BJ (cell line): ENCODE measurements at regions not wholly inside any gene's neighbourhood (a gene's known extent, or its start where the extent isn't known, plus 50 kb on each side); places are given as distances from the start of the nearest gene placed in this dataset.
"Not testable (repeated sequence)": the region's sequence is repeated elsewhere in the genome, so short reads cannot be mapped to it uniquely, and the experiment has no call there.

Source experiments
- CTCF ChIA-PET: fragments of 350-600 bp; formaldehyde crosslinking; extraction: SDS; loops from one replicate; lab custom pipeline; 2021; ENCODE audit warnings: antibody characterized with exemption, inconsistent platforms; lab: Yijun Ruan, JAX
- POLR2A ChIA-PET: fragments of 300-600 bp; sonication (Branson Sonifier 250); formaldehyde crosslinking; extraction: SDS; loops from one replicate; lab custom pipeline; 2021; ENCODE audit warnings: antibody characterized with exemption; lab: Charles Lee
- DNase-seq: peaks from one replicate; pipeline ENCODE4 v3.0.0-alpha.2; 2011; ENCODE audit warnings: low read depth
- H3K27me3 ChIP-seq: 2 replicates; pipeline ENCODE4 v1.6.0; 2011; ENCODE audit warnings: low read length; ENCODE audit not compliant: control insufficient read depth, insufficient read depth
- H3K36me3 ChIP-seq: 2 replicates; pipeline ENCODE4 v1.5.1; 2011; ENCODE audit warnings: low read length; ENCODE audit not compliant: control insufficient read depth, insufficient read depth
- H3K4me3 ChIP-seq: 2 replicates; pipeline ENCODE4 v1.5.1; 2011; ENCODE audit warnings: low read depth, mild to moderate bottlenecking, control low read depth, low read length
- CTCF ChIP-seq: IDR thresholded peaks from 2 replicates; pipeline ENCODE4 v1.5.1; 2011; ENCODE audit warnings: low read depth, mild to moderate bottlenecking, control low read depth, inconsistent platforms, low read length, moderate library complexity; ENCODE audit not compliant: insufficient read depth

GRCh38 chr14:34049790-34050189 is 98.9 kb upstream of the EGLN3 start:
- Histone ChIP-seq H3K36me3 (no peaks in the 10 kb centered on the region), H3K27me3 (no peaks in the 10 kb centered on the region), H3K4me3 (no peak overlapping the region)
- POLR2A ChIA-PET, result no interaction called here
- CTCF ChIA-PET, result interaction anchor here (0.6 kb wide), 1 partner anchor 60 kb away, joined by 4 read pairs; no protein-coding TSS in a partner anchor
- no peak for DNase-seq
- TF ChIP-seq CTCF, result no peak

- POLR2A ChIA-PET, CTCF ChIA-PET: not testable (repeated sequence)
These were observed 98.3 kb upstream of the EGLN3 start for GRCh38 chr14:34049187-34049586.

GRCh38 chr14:34046799-34047520 is 96.1 kb upstream of the EGLN3 start:
- Histone ChIP-seq H3K36me3 (no peaks in the 10 kb centered on the region), H3K4me3 (no peak overlapping the region), H3K27me3 (no peaks in the 10 kb centered on the region)
- TF ChIP-seq CTCF, result no peak
- ChIA-PET POLR2A (no interaction called here), CTCF (interaction anchor here (0.9 kb wide), 1 partner anchor 13 kb away, joined by 3 read pairs; no protein-coding TSS in a partner anchor)
- DNase-seq, result no peak

More at GRCh38 chr14:34049187-34049586, 98.3 kb upstream of the EGLN3 start:
- H3K36me3 ChIP-seq, DNase-seq, H3K4me3 ChIP-seq, H3K27me3 ChIP-seq: not testable (repeated sequence)

GRCh38 chr14:34044666-34045306 is 93.9 kb upstream of the EGLN3 start:
- Histone ChIP-seq H3K36me3 (no peaks in the 10 kb centered on the region), H3K27me3 (no peaks in the 10 kb centered on the region; the same call in 1 of the 2 replicates), H3K4me3 (no peak overlapping the region)
- POLR2A ChIA-PET, result no interaction called here
- no peak for DNase-seq
- no peak for TF ChIP-seq CTCF
- CTCF ChIA-PET, result no interaction called here

GRCh38 chr14:34044373-34044637 is 93.4 kb upstream of the EGLN3 start:
- H3K27me3 ChIP-seq, result no peaks in the 10 kb centered on the region; the same call in 1 of the 2 replicates
- H3K36me3 ChIP-seq, result no peaks in the 10 kb centered on the region
- no peak overlapping the region for H3K4me3 ChIP-seq
- no peak for DNase-seq
- POLR2A ChIA-PET, result no interaction called here
- no peak for TF ChIP-seq CTCF
- CTCF ChIA-PET, result no interaction called here
